ENCODE measurements at regions not wholly inside any gene's neighbourhood (a gene's known extent, or its start where the extent isn't known, plus 50 kb on each side); places are given as distances from the start of the nearest gene placed in this dataset.
"Not testable (repeated sequence)": the region's sequence is repeated elsewhere in the genome, so short reads cannot be mapped to it uniquely, and the experiment has no call there.

DNA sequence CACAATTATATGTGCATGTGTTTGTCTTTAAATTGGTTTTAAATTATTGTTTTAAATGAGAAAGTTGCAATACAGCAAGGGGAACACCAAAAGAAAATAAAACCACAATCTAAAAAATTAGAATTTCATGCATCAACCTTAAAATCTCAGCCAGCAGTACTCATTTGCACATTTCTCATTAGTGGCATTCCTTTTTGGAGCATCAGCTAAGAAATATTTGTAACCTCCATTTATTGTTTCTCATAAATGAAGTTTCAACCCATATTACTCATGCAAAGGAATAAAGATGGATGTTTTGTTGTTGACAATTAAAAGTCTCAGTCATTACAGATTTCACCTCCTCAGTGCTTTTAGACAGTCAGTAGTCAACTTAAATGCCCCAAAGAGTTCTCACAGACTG is 160.1 kb downstream of the TBX15 start:
- DNase-seq = no peak

DNA sequence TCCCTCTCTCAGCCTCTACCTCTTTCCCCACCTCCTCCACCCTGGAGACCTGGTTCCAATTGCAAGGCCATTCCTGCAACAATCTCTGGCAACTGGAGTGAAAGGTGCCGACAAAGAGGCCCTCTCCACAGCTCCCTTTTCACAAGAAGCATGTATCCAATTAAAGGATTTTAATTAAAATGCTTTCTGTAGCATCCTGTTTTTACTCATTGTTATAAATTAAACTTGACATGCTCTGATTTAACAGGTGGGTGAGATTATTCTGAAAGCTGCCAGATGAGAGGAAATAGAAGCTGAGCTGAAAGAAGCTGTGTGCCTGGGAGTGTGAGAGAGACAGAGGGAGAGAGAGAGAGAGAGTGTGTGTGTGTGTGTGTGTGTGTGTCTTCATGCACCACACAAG is 160.5 kb downstream of the TBX15 start:
- DNase-seq = no peak

DNA sequence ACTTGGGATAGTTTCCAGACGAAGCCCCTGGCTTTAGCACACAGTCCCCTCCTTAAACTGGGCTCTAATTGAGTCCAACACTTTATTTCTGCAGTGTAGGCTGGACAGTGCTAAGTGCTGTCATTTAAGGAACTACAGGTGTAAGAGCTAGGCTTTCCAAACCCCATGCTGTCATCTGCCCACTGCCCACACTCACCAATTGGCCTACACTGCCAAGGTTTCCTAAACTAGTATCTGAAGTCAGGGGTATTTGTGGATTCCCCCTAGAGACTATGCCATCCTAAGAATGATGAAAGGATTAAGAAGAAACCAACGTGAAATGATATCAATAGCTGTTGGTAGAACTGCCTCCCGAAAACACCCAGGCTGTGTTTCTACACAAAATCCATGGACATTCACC is 160.9 kb downstream of the TBX15 start:
- DNase-seq = no peak

DNA sequence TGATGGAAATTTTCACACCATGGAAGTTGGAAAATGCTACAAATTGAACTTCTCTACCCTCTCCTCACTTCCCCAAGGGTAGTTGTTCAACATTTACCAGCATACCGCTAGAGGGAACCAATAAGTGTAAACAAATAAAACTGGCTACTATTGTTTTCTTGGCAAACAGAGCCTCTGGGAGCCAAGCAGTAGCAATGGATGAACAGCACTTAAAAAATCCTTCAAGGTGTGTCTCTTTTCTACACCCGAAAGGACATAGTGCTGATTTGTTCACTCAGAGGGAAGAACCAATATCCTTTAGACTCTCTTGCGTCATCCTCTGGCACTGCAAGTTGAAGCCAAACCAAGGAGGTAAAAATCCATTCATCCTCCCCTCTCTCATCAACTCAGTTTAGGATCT is 161.5 kb downstream of the TBX15 start:
- no peak for DNase-seq

GRCh38 chr1:118825619-118826018 is 162.5 kb downstream of the TBX15 start:
- no peak for DNase-seq

GRCh38 chr1:118821801-118822200 is 166.3 kb downstream of the TBX15 start:
- DNase-seq = no peak

DNA sequence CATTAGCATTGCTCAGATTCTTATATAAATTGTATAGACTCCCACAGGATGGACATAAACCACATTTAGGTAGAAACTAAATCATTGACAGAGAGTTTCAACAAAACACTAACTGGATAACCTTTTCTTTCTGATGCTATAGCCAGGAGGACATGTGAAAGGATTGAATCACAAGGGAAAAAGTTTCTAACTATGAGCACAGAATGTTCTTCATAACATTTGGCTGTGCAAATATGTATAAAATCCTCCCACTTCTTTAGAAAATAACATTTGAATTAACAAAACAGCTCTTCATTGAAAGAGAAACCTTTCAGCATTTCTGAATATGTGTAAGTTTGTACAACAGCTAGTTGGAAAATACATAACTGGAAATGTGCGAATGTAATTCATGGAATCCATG is 167.3 kb downstream of the TBX15 start:
- no peak for DNase-seq

DNA sequence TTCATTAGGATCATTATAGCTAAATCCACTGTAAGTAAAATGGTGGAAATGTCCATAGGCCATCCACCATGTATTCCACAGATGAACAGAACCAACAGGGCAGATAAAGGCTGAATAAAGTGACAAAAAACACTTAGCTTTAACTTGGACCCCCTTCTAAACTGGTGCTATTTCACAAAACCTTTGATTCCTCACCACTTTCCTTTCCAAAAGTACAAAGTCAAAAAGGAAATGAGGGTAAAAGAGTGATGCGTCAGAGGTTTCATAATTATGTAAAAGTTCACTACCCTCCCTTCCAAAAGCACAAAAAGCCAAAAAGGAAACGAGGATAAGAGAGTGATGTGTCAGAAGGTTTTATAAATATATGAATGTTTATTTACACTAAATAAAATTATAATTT is 172.2 kb downstream of the TBX15 start:
- no peak for DNase-seq

DNA sequence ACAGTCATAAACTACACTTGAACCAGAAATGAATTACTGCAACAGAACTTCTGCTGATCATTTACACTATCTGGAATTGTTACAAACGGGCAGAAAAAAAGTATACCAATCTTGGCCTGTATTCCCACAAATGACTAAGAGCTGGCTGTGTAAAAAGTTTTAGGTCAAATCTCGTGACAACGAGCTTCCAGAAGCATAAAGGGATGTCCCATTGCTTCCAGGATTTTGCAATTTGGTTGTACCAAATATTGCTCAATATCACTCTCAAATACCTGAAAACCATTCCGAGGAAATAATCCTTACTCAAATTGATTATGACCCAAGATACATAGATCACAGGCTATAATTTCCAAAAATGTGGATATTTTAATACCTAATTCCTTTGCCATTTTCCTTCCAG is 175.6 kb downstream of the TBX15 start:
- no peak for DNase-seq

DNA sequence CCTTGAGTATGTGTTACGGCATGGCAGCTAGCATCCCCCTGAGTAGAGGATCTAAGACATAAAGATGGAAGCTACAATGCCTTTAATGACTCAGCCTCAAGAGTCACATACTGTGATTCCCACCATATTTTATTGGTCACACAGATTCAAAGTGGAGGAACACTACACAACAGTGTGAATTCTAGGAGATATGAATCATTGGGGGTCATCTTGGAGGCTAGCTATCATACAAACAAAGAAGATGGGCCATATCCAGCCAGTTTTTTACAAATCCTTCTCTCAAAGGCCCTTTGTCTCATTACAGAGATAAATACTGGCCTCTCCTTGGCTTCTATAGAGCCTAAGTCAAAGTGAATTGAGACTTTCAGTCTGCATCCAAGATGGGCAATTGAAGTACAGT is 177.0 kb downstream of the TBX15 start:
- DNase-seq = no peak

DNA sequence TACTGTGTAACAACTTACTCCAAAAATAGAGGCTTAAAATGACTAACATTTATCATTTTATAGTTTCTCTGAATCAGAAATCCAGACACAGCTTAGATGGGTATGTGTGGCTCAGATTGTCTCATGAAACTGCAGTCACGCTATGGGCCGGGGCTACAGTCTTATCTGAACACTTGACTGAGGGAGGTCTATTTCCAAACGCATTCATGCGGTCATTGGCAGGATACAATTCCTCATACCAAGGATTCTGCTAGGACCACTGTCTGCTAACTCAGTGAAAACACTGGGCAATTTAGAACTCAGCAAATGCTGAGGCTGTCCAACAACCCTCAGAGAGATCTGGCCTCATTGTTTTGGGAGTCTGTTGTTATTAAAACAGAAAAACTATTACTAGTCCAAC is 178.6 kb downstream of the TBX15 start:
- DNase-seq = no peak

DNA sequence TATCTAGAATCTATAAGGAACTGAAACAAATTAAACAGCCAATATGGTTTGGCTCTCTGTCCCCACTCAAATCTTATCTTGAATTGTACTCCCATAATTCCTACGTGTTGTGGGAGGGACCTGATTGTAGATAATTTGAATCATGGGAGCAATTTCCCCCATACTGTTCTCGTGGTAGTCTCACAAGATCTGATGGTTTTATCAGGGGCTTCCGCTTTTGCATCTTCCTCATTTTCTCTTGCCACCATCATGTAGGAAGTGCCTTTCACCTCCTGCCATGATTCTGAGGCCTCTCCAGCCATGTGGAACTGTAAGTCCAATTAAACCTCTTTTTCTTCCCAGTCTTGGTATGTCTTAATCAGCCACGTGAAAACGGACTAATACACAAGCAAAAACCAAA is 185.0 kb downstream of the TBX15 start:
- DNase-seq = not testable (repeated sequence)

DNA sequence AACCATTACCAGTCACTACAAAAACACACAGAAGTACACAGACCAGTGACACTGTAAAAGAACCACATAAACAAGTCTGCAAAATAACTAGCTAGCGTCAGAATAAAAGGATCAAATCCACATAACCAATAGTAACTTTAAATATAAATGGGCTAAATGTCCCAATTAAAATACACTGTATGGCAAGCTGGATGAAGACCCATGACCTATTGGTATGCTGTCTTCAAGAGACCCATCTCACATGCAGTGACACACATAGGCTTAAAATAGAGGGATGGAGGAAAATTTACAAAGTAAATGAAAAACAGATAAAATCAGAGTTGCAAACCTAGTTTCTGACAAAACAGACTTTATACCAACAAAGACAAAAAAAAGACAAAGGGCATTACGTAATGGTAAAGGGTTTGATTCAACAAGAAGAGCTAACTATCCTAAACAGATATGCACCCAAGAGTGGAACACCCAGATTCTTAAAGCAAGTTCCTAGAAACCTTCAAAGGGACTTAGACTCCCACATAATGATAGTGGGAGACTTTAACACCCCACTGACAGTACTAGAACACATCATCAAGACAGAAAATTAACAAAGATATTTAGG is 196.9 kb downstream of the TBX15 start:
- DNase-seq = no peak

DNA sequence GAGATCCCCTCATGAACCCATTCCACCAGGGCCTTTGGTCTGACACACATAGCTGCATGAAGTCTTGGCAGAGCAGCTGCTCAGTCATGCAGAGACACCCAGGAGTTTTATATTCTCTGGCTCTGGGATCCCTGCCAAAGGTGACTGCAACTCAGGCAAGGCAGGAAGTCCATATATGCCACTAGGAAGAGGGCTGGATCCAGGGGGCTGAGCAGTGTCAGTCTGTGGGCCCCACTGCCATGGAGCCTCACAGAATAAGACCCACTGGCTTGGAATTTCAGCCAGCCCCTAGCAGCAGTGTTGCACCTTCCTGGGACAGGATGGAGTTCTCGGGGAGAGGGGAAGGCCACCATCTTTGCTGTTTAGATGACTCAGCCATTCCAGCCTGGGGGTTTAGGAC is 199.7 kb downstream of the TBX15 start:
- no peak for DNase-seq

- DNase-seq = no peak
Measured at GRCh38 chr1:118786454-118787155, 201.5 kb downstream of the TBX15 start.

- no peak for DNase-seq
Measured at GRCh38 chr1:118785246-118785645, 202.9 kb downstream of the TBX15 start.

- DNase-seq = no peak
Measured at GRCh38 chr1:118783095-118783758, 204.9 kb downstream of the TBX15 start.

- no peak for DNase-seq
Measured at GRCh38 chr1:118773656-118774055, 214.5 kb downstream of the TBX15 start.

GRCh38 chr1:118767971-118768370 is 220.2 kb downstream of the TBX15 start:
- DNase-seq = no peak

GRCh38 chr1:118753976-118754375 is 234.2 kb downstream of the TBX15 start:
- no peak for DNase-seq

DNA sequence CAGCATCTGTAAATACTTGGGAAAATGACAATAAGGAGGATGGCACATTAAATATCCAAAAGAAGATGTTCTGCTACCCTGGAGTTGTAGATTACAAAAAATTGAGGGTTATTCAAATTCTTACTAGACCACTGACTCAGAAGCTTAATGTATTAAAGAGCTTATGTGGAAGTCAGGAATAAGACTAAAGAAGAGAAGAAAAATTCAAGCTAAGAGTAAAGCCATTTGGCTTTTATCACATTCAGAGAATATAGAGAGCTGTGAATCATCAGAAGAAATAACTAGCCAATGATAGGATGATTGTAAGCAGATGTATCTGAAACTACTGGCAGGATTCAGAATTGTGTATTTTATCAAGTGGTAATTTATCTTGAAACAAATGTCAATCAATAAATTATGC is 237.0 kb downstream of the TBX15 start:
- DNase-seq = no peak

- no peak for DNase-seq
Measured at GRCh38 chr1:118744420-118744819, 243.7 kb downstream of the TBX15 start.

GRCh38 chr1:118739501-118739900 is 248.6 kb downstream of the TBX15 start:
- DNase-seq = no peak

DNA sequence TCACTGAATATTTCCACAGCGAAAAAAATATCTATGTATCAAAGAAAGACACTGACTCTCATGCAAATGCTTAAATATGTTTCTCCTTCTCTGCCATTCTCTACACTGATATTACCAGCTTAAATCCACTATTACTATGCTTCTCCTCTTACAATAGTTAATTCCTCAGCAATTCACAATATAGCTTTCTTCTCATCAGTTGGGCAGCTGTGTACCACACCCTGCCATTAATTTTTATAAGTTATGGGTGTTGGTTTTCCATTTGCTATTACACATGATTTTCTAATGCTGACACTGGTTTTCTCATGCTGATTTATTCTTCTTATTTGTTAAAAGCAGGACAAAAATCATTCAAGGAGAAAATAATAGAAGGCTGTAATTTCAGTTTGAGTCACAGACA is 251.8 kb downstream of the TBX15 start:
- DNase-seq = no peak

- DNase-seq = no peak
Measured at GRCh38 chr1:118717893-118718292, 270.2 kb downstream of the TBX15 start.
